ENCODE measurements at regions not wholly inside any gene's neighbourhood (a gene's known extent, or its start where the extent isn't known, plus 50 kb on each side); places are given as distances from the start of the nearest gene placed in this dataset.
A peak's percentile ranks its signal among the peaks of the same experiment; 100 is the strongest.

- no peak for ATAC-seq
These were observed 107.4 kb upstream of the TSPAN5 start for GRCh38 chr4:98765771-98766170.

GRCh38 chr4:98758182-98758581 lies 99.8 kb upstream of the TSPAN5 start:
- no peak for DNase-seq
- no peak for ATAC-seq

More at GRCh38 chr4:98765771-98766170, 107.4 kb upstream of the TSPAN5 start:
- DNase-seq: no peak

- DNase-seq (no peak), ATAC-seq (no peak)
These were observed 96.3 kb upstream of the TSPAN5 start for GRCh38 chr4:98754736-98755135.

GRCh38 chr4:98749206-98749605 lies 90.8 kb upstream of the TSPAN5 start:
- ATAC-seq (no peak), DNase-seq (no peak)

DNA sequence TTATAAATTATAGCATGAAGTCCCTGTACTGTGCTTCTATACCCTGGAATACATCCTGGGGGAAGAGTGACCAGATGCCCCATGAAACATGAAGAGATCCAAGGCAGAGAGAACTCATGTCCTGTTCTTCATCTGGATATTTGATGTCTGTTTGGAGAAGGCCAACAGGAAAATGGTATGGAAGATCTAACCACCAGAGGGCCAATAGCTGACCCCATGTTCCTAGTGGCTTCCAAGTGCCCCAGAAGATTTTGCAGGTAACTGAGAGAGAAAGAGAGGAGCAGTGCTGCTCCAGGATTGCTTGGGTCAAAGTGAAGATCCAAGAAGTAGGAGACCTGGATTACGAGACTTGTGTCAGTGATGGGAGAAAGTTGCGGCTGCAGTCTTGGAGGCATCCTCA lies 90.2 kb upstream of the TSPAN5 start:
- ATAC-seq: no peak
- no peak for DNase-seq

GRCh38 chr4:98747393-98748091 lies 89.1 kb upstream of the TSPAN5 start:
- no peak for DNase-seq
- ATAC-seq: no peak

DNA sequence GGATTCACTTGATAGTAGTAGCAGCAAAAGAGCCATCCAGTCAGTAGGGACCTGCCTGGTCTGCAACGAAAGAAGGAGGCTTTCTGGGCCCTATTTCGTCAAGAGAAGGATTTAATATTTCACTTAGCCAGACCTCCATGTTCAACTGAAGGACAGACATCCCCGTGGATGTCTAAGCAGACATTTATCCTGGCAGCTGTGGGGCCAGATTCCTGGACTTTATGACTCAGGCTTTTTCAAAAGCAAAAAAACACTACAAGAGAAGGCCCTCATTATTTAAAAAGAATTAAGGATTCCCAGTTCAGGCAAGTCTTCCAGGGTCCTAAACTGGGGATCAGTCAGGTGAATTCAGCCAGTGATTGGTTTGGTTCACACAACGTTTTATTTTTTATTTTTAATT lies 88.5 kb upstream of the TSPAN5 start:
- ATAC-seq (no peak), DNase-seq (no peak)

GRCh38 chr4:98746530-98746929 lies 88.1 kb upstream of the TSPAN5 start:
- ATAC-seq: no peak
- no peak for DNase-seq

GRCh38 chr4:98745366-98745765 lies 87.0 kb upstream of the TSPAN5 start:
- DNase-seq: peak; percentile 6
- no peak for ATAC-seq

DNA sequence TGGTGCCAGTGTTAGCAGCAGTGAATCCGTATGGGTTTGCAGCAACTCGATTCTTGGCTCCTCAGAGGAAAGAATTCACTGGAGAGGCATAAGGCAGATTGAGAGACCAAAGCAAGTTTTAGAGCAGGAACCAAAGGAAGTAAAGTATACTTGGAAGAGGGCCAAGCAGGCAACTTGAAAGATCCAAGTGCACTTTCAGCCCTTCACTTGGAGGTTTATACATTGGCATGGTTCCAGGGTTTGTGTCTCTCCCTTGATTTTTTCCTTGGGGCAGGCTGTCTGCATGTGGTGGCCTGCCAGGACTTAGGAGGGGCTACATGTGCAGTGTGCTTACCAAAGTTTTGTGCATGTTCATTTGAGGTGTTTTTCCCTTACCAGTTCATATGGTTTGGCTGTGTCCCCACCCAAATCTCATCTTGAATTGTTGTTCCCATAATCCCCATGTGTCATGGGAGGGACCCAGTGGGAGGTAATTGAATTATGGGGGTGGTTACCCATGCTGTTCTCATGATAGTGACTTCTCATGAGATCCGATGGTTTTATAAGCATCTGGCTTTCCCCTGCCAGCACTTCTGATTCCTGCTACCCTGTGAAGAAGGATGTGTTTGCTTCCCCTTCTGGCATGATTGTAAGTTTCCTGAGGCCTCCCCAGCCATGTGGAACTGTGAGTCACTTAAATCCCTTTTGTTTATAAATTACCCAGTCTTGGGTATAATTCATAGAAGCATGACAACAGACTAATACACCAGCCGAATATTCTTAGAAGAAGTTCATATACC lies 86.2 kb upstream of the TSPAN5 start:
- no peak for ATAC-seq
- no peak for DNase-seq

DNA sequence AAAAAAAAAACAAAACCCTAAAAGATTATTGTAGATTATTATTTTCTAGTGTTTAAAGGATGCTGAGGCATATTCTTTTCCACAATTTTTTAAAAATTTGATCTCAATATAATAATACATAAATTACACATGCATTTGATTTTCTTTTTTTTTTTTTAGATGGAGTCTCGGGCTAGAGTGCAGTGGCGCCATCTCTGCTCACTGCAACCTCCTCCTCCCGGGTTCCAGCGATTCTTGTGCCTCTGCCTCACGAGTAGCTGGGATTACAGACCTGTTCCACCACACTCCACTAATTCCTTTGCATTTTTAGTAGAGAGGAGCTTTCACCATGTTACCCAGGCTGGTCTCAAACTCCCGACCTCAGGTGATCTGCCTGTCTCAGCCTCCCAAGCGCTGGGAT lies 83.5 kb upstream of the TSPAN5 start:
- DNase-seq: no peak

DNA sequence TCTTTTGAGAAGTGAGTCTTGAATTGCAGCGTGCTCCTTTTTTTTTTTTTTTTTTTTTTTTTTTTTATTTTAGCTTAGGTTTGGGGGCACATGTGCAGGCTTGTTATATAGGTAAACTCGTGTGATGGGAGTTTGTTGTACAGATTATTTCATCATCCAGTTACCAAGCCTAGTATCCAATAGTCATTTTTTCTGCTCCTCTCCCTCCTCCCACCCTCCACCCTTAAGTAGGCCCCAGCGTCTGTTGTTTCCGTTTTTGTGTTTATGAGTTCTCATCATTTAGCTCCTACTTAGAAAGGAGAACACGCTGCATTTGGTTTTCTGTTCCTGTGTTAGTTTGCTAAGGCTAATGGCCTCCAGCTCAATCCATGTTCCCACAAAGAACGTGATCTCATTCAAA lies 81.3 kb upstream of the TSPAN5 start:
- DNase-seq (no peak), ATAC-seq (no peak)

More for the DNA sequence above, 83.5 kb upstream of the TSPAN5 start:
- no peak for ATAC-seq

DNA sequence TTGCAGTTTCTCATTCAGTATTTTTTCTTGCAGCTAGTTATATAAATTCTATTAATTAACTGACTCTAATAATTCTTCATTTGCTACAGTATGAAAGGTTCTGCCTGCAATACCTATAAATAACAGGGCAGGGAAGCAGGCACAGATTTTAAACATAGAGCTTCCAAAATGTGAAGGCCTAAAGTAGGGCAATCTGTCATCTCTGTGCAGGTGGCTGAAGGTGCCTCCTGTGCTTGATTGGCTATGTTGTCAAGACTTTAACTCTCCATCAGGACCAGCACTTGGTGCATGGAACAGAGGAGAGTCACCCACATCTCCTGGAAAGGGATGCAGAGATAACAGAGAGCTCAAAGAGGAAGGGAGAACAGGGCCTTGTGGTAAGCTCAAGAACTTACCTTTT lies 75.2 kb upstream of the TSPAN5 start:
- ATAC-seq: no peak

GRCh38 chr4:98728871-98729270 lies 70.5 kb upstream of the TSPAN5 start:
- ATAC-seq: no peak
- no peak for DNase-seq

More for the DNA sequence above, 75.2 kb upstream of the TSPAN5 start:
- DNase-seq: no peak

DNA sequence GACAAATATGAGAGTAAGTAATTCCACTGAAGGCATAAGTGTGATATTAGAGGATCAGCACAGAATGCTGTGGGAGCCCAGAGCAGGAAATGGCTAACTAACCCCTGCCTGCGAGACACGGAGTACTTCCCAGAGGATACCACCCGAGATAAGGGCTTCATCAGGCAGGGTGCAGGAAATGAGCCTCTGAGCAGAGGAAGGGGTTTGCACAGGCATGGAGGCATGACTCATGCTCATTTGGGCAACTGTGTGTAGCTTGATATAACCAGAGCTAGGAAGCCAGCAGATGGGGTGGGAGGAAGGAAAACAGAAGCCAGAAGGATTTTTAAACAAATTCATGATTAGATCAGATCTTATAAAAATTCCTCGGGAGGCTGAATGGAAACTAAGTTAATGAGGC lies 70.0 kb upstream of the TSPAN5 start:
- ATAC-seq: no peak

GRCh38 chr4:98722000-98722399 lies 63.6 kb upstream of the TSPAN5 start:
- no peak for ATAC-seq

More for the DNA sequence above, 70.0 kb upstream of the TSPAN5 start:
- DNase-seq: no peak

DNA sequence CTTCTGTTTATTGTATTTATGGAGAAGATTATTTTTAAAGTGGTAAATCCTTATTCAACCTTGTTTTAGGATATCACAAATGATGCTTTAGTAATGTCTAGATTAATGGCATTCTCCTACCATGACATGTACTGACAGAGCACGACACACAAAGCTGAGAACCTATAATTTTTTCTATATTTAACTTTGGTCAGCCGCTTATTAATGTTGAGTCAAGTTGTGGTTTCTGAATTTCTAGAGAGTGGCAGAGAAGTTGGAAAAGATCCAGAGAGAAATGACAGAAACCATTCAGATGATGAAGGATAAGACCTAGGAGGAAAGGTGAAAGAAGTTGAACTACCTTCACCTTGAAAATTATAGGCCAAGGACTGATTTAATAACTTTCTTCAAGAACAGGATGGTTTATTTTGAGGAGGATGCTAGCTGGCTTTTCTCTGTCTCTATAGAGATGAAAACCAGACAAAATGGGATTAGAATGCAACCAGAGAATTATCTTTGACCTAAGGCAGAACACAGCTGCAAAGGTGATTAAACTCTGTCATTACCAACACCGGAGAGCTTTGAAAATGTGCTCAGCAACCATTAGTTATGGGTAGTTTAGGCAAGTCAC lies 62.6 kb upstream of the TSPAN5 start:
- ATAC-seq (no peak), DNase-seq (no peak)

More at GRCh38 chr4:98722000-98722399, 63.6 kb upstream of the TSPAN5 start:
- no peak for DNase-seq

- ATAC-seq (no peak), DNase-seq (no peak)
These were observed 58.4 kb upstream of the TSPAN5 start for GRCh38 chr4:98716796-98717195.

- DNase-seq (no peak), ATAC-seq (no peak)
These were observed 54.2 kb upstream of the TSPAN5 start for GRCh38 chr4:98712607-98713006.

DNA sequence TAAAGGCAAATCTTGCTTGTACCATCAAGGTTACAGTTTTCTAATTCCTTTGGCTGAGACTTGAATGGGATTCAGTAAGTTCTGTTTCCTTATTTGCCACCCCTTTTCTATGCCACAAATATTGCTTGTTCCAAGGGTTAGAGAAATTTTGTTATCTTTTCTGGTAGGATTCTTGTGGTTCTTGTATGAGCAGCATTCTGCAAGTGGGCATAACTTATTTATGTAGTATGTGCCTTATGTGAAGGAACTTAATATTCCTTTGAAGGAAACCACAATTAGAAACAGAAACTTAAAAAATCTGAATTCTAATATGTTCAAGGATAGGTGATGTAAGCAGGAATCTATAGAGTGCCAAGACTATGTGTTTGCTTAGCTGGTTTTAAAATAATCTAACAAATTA lies 53.1 kb upstream of the TSPAN5 start:
- no peak for ATAC-seq
- no peak for DNase-seq

- no peak for DNase-seq
- no peak for ATAC-seq
These were observed 52.4 kb upstream of the TSPAN5 start for GRCh38 chr4:98710831-98711230.

Data from stimulated activated naive CD8-positive, alpha-beta T cell treated with anti-CD3 and anti-CD28 coated beads, Interleukin-15, Interleukin-2, amounts not matched to agents 100 U/mL and 50 U/mL, for 24 hours (primary cell).